BLaER1 treated with 17β-estradiol and CSF1 and Interleukin-3, amounts not matched to agents 10 nM and 100 nM (cell line): ENCODE measurements at regions not wholly inside any gene's neighbourhood (a gene's known extent, or its start where the extent isn't known, plus 50 kb on each side); places are given as distances from the start of the nearest gene placed in this dataset.

Experiments used
- H3K27ac ChIP-seq, 11 experiments: shearing (Covaris generic); formaldehyde crosslinking; 2 replicates each; pipeline ENCODE4 v1.8.1; 2022
- H3K27me3 ChIP-seq, 11 experiments: shearing (Covaris generic); formaldehyde crosslinking; 2 replicates each; pipeline ENCODE4 v1.8.1; 2022
- H3K36me3 ChIP-seq, 11 experiments: shearing (Covaris generic); formaldehyde crosslinking; 2 replicates each; pipeline ENCODE4 v1.8.1; 2022
- H3K4me1 ChIP-seq, 10 experiments: shearing (Covaris generic); formaldehyde crosslinking; 2 replicates each; pipeline ENCODE4 v1.8.1; 2022
- H3K4me2 ChIP-seq, 11 experiments: shearing (Covaris generic); formaldehyde crosslinking; 2 replicates each; pipeline ENCODE4 v1.8.1; 2022
- H3K4me3 ChIP-seq, 10 experiments: shearing (Covaris generic); formaldehyde crosslinking; 2 replicates each; pipeline ENCODE4 v1.8.1; 2022
- H3K9ac ChIP-seq, 11 experiments: shearing (Covaris generic); formaldehyde crosslinking; 2 replicates each; pipeline ENCODE4 v1.8.1; 2022
- H3K9me3 ChIP-seq, 11 experiments: shearing (Covaris generic); formaldehyde crosslinking; replicated peaks in 1 of 11; 2 replicates each; pipeline ENCODE4 v1.8.1; 2022
- H4K20me1 ChIP-seq, 11 experiments: shearing (Covaris generic); formaldehyde crosslinking; 2 replicates each; pipeline ENCODE4 v1.8.1; 2022
- Cebpa-rat ChIP-seq, 11 experiments: shearing (Covaris generic); IDR thresholded peaks; 2 replicates each; pipeline ENCODE4 v1.8.1; 2022

DNA sequence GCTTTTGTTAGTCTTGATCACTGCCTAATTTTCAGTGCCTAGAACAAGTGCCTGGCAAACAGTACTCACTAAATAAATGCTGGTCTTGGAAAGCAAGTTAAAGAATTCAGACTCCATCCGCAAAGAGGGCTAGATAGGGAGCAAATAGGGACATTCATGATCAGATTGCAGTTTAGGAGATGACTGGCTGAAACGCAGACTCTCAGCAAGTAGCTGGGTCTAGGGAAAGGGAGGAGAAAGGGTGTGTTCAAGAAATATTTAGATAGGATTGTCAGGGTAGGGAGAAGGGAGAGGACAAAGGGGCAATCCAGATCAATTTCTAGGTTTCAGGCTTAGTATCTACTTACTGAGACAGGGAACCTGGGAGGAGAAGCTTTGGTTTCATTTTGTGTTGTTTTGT lies 108.4 kb downstream of the ESM1 start:
- H3K4me1 ChIP-seq, result peaks cover 0 to 10% (median 0%) of the 10 kb centered on the region in 10 experiments; a peak in 2 of 20 replicates
- H3K36me3 ChIP-seq, result no peaks in the 10 kb centered on the region

DNA sequence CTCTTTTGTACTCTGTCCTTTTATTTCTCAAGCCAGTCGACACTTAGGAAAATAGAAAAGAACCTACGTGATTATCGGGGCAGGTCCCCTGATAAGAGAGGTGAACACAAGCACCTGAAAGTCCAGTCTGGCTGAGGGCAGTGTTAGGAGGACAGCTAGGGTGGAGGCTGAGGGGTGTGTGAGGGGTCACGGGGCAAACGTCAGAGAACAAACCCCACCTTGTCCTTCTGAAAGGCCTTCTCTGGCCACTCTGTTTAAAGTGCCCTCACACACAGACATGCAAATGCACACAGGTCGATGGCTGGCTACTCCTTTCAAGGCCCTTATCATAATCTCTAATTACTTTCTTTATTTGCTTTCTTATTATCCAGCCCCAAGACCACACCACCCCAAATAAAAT lies 108.8 kb downstream of the ESM1 start:
- Histone ChIP-seq H3K4me1 (peaks cover 0 to 10% (median 0%) of the 10 kb centered on the region in 10 experiments; a peak in 2 of 20 replicates), H3K27me3 (peaks cover under 1 to 6% (median 3%) of the 10 kb centered on the region in 11 experiments; a peak in 12 of 22 replicates), H3K4me3 (no peak overlapping the region), H3K4me2 (no peak overlapping the region), H3K9ac (no peak overlapping the region), H4K20me1 (no peaks in the 10 kb centered on the region), H3K9me3 (peaks cover 0 to 4% (median 0%) of the 10 kb centered on the region in 11 experiments; a peak in 2 of 22 replicates), H3K36me3 (no peaks in the 10 kb centered on the region), H3K27ac (no peak overlapping the region)
- TF ChIP-seq Cebpa-rat (IDR thresholded peaks at IDR 0.05), result no peak

More for the DNA sequence above, 108.4 kb downstream of the ESM1 start:
- H3K9ac ChIP-seq, result no peak overlapping the region
- peaks cover 4 to 11% (median 7%) of the 10 kb centered on the region in 11 experiments; a peak in 20 of 22 replicates for H3K27me3 ChIP-seq
- TF ChIP-seq Cebpa-rat (IDR thresholded peaks at IDR 0.05), result no peak
- H3K4me2 ChIP-seq, result no peak overlapping the region
- no peaks in the 10 kb centered on the region for H4K20me1 ChIP-seq
- no peak overlapping the region for H3K4me3 ChIP-seq
- no peak overlapping the region for H3K27ac ChIP-seq
- peaks cover 0 to 4% (median 0%) of the 10 kb centered on the region in 11 experiments; a peak in 2 of 22 replicates for H3K9me3 ChIP-seq

GRCh38 chr5:54874337-54875021 lies 110.9 kb downstream of the ESM1 start:
- TF ChIP-seq Cebpa-rat (IDR thresholded peaks at IDR 0.05), result no peak
- Histone ChIP-seq H3K27ac (no peak overlapping the region), H3K27me3 (no peaks in the 10 kb centered on the region), H3K4me2 (peak overlapping the region in 1 of 11 experiments; percentile 30; a peak in 1 of 22 replicates), H3K36me3 (no peaks in the 10 kb centered on the region), H3K9ac (no peak overlapping the region), H3K4me1 (peaks cover 0 to 10% (median 0%) of the 10 kb centered on the region in 10 experiments; a peak in 2 of 20 replicates), H3K9me3 (no peaks in the 10 kb centered on the region), H4K20me1 (no peaks in the 10 kb centered on the region), H3K4me3 (no peak overlapping the region)

GRCh38 chr5:54873691-54874090 lies 111.7 kb downstream of the ESM1 start:
- Histone ChIP-seq H3K4me2 (no peak overlapping the region), H3K36me3 (no peaks in the 10 kb centered on the region), H4K20me1 (no peaks in the 10 kb centered on the region), H3K27ac (no peak overlapping the region), H3K4me3 (no peak overlapping the region), H3K4me1 (peaks cover 0 to 10% (median 0%) of the 10 kb centered on the region in 10 experiments; a peak in 2 of 20 replicates), H3K9me3 (no peaks in the 10 kb centered on the region), H3K9ac (no peak overlapping the region), H3K27me3 (no peaks in the 10 kb centered on the region)
- no peak for TF ChIP-seq Cebpa-rat (IDR thresholded peaks at IDR 0.05)

GRCh38 chr5:54872810-54873209 lies 112.6 kb downstream of the ESM1 start:
- H3K4me1 ChIP-seq, result peaks cover 0 to 10% (median 0%) of the 10 kb centered on the region in 10 experiments; a peak in 2 of 20 replicates
- no peak for TF ChIP-seq Cebpa-rat (IDR thresholded peaks at IDR 0.05)
- no peak overlapping the region for H3K4me2 ChIP-seq
- no peak overlapping the region for H3K4me3 ChIP-seq
- no peak overlapping the region for H3K27ac ChIP-seq
- no peaks in the 10 kb centered on the region for H3K27me3 ChIP-seq
- H3K36me3 ChIP-seq, result no peaks in the 10 kb centered on the region
- no peak overlapping the region for H3K9ac ChIP-seq
- no peaks in the 10 kb centered on the region for H4K20me1 ChIP-seq
- H3K9me3 ChIP-seq, result no peaks in the 10 kb centered on the region

GRCh38 chr5:54870271-54870670 lies 115.1 kb downstream of the ESM1 start:
- Histone ChIP-seq H4K20me1 (no peaks in the 10 kb centered on the region), H3K36me3 (no peaks in the 10 kb centered on the region), H3K4me3 (no peak overlapping the region)

GRCh38 chr5:54869691-54870090 lies 115.7 kb downstream of the ESM1 start:
- no peaks in the 10 kb centered on the region for H3K27me3 ChIP-seq
- peaks cover 0 to 12% (median 0%) of the 10 kb centered on the region in 10 experiments; a peak in 2 of 20 replicates for H3K4me1 ChIP-seq
- H3K27ac ChIP-seq, result no peak overlapping the region
- H3K36me3 ChIP-seq, result no peaks in the 10 kb centered on the region
- H3K9me3 ChIP-seq, result 0 out of 22 replicates have a peak, but pooled peaks cover 0 to 7% (median 0%) of the 10 kb centered on the region in 11 experiments
- no peaks in the 10 kb centered on the region for H4K20me1 ChIP-seq
- no peak for TF ChIP-seq Cebpa-rat (IDR thresholded peaks at IDR 0.05)
- H3K4me3 ChIP-seq, result no peak overlapping the region
- H3K9ac ChIP-seq, result no peak overlapping the region
- no peak overlapping the region for H3K4me2 ChIP-seq

More at GRCh38 chr5:54870271-54870670, 115.1 kb downstream of the ESM1 start:
- TF ChIP-seq Cebpa-rat (IDR thresholded peaks at IDR 0.05), result no peak
- no peak overlapping the region for H3K9ac ChIP-seq
- no peaks in the 10 kb centered on the region for H3K27me3 ChIP-seq
- 0 out of 22 replicates have a peak, but pooled peaks cover 0 to under 1% (median 0%) of the 10 kb centered on the region in 11 experiments for H3K9me3 ChIP-seq
- H3K4me2 ChIP-seq, result no peak overlapping the region
- peaks cover 0 to 16% (median 0%) of the 10 kb centered on the region in 10 experiments; a peak in 2 of 20 replicates for H3K4me1 ChIP-seq
- H3K27ac ChIP-seq, result no peak overlapping the region

DNA sequence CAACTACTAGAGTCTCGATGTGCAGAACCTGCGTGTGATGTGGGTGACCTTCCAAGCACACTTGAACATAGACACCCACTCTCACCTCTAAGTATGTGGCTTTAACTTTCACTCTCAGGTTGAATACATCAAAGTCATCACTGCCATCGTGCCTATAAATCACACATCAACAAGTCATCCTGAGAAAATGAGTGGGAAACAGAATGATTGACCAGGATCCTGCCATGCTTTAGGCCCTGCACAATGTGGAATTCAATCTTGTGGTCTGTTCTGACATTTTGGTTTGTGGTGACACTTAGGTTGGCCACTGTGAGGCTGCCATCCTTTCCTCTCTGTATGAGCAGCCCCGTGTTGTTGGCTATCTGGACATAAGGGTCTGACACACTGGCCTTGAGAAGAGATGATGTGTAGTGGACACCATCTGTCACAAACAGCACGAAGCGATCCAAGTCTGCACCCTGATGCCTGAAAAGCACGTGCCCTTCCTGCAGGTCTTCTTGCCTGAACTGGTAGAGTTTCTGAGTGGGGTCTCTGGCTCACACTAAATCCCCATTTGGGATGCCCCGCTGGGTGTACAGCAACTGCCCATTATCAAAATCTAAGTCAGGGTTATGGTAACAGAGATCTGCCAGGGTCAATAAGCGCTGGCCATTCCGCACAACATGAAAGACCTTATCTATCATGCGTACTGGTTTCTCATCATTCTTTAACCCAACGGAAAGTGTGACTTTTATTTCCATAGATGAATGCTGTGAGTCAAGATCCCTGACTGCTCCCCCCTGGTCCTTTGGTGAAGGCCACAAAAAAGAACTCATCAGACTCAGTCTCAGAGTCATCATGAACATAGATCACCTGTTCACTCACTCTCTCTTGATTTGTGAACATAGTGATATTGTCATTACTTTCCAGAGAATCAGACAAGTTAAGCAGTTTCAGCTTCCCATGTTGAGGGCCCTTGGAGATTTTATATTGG lies 116.6 kb downstream of the ESM1 start:
- Histone ChIP-seq H3K27ac (no peak overlapping the region), H3K4me3 (no peak overlapping the region), H3K4me1 (0 out of 20 replicates have a peak, but pooled peaks cover 0 to 6% (median 0%) of the 10 kb centered on the region in 10 experiments), H3K9ac (no peak overlapping the region), H3K4me2 (no peak overlapping the region), H4K20me1 (no peaks in the 10 kb centered on the region), H3K36me3 (no peaks in the 10 kb centered on the region), H3K27me3 (no peaks in the 10 kb centered on the region), H3K9me3 (0 out of 22 replicates have a peak, but pooled peaks cover 0 to 7% (median 0%) of the 10 kb centered on the region in 11 experiments)
- no peak for TF ChIP-seq Cebpa-rat (IDR thresholded peaks at IDR 0.05)
